HG02870 (cell line): ENCODE measurements at regions not wholly inside any gene's neighbourhood (a gene's known extent, or its start where the extent isn't known, plus 50 kb on each side); places are given as distances from the start of the nearest gene placed in this dataset.
"Not testable (repeated sequence)": the region's sequence is repeated elsewhere in the genome, so short reads cannot be mapped to it uniquely, and the experiment has no call there.

ENCODE experiments used
- ATAC-seq: cut with Tn5 transposase; IDR thresholded peaks from one replicate; pipeline ENCODE4 v1.9.1; 2021; ENCODE audit warnings: mild to moderate bottlenecking, moderate library complexity; ENCODE audit not compliant: unreplicated experiment

DNA sequence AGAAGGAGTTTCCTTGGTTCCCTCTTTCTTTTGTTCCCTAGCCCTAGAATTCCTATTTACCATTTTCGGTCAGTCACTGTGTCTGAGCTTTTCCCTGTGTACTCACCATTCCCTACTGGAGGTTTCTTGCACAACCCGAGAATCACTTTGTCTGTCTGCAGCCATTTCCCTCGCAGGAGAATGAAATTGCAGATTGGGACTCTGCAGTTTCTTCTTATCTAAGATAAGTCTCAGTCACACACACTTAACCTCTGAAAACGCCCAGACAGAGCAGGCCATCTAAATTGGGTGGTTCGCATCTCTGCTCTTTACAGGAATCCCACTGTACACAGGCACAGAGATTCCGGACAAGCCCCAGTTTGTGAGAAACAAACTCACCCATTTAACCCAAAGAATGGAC is 58.6 kb upstream of the CNTNAP2 start:
- ATAC-seq = no peak

DNA sequence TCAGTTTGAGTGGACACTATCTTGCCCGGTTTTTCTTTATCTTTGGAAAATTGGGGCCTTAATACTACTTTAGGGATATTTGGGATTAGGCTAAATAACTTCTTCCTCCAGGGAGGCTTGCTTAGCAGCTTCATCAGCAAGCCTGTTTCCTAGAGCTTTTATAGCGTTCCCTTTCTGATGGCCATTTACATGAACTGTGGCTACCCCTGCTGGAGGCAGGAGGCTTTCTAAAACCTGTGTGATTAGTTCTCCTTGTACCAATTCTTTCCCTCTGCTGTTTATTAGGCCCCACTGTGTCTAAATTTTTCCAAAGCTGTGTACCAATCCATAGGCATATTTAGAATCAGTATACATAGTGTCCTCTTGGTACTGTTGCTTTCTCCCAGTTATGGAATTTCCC is 61.7 kb upstream of the CNTNAP2 start:
- ATAC-seq = no peak

DNA sequence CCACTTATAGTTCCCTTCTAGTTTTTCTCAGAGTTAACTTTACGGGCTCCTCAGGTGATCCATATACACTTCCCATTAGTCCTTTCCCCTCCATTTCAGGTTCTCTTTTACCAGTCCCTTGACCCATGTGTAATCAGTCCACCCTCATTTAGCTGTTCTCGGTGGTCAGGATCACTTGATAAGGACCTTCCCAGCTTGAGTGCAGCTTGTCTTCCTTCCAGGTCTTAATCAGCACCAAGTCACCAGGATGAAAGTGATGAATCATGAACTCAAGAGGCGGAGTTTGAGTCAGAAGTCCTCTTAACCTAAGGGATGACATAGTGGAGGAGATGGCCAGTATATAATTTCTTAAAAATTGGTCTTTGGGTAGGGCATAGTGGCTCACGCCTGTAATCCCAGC is 63.1 kb upstream of the CNTNAP2 start:
- ATAC-seq = no peak

DNA sequence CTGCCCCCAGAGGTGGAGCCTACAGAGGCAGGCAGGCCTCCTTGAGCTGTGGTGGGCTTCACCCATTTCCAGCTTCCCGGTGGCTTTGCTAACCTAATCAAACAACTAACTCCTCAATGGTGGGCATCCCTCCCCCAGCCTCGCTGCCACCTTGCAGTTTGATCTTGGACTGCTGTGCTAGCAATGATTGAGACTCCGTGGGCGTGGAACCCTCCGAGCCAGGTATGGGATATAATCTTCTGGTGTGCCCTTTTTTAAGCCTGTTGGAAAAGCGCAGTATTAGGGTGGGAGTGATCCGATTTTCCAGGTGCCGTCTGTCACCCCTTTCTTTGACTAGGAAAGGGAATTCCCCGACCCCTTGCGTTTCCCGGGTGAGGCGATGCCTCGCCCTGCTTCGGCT is 73.3 kb upstream of the CNTNAP2 start:
- ATAC-seq = not testable (repeated sequence)

DNA sequence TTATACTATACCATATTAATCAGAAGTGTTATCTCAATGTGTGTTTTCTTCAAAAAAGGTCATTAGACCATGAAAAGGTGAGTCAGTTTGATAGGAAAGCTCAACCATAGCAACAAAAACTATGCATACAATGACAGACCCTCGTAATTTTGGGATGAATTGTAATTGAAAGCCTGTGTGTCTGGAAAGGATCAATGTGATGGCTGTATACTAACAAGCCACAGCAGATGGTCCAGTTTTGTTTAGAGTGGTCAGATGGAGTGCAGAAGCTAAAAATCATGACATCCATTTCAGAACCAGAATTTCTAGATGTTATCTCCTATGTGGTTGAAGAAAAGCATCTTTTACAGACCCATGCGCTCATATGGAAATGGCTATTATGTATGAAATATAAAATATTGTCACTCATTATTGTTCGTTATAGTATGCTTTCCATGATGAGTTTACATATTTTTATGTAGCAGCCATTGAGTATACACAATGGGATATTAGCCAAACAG is 88.3 kb upstream of the CNTNAP2 start:
- no peak for ATAC-seq

DNA sequence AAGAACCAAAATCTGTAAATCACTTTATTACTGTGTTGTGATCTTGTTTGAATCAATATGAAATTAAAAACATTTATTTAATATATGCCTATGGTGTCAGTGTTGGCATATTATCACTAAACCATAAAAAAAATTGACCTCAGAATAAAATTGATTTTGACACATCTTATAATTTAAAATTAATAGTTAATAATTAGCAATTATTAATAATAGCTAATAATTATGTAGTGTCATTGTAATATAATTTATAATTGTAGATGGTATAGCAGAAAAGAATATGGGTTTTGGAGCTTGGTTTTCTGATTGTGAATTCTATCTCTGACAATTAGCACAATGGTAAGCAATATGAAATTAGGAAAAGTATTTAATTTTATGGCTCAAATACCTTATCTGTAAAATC is 89.4 kb upstream of the CNTNAP2 start:
- no peak for ATAC-seq

DNA sequence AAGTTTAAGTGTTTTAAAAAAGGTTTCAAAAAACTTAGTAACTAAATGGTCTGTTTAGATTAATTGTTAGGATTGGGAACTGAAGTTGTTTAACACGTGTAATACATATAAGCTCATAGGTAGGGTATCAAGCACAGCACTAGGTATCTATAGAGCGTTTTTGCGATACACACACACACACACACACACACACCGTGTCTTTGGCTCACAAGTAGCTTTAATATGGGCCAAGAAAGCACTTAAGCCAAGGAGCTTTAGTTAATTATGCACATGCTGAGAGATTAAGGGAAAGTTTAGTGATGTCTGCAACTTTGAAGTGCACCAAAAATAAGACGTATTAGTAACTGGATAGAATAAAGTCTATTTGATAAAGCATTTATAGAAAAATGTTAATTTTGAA is 93.8 kb upstream of the CNTNAP2 start:
- no peak for ATAC-seq

DNA sequence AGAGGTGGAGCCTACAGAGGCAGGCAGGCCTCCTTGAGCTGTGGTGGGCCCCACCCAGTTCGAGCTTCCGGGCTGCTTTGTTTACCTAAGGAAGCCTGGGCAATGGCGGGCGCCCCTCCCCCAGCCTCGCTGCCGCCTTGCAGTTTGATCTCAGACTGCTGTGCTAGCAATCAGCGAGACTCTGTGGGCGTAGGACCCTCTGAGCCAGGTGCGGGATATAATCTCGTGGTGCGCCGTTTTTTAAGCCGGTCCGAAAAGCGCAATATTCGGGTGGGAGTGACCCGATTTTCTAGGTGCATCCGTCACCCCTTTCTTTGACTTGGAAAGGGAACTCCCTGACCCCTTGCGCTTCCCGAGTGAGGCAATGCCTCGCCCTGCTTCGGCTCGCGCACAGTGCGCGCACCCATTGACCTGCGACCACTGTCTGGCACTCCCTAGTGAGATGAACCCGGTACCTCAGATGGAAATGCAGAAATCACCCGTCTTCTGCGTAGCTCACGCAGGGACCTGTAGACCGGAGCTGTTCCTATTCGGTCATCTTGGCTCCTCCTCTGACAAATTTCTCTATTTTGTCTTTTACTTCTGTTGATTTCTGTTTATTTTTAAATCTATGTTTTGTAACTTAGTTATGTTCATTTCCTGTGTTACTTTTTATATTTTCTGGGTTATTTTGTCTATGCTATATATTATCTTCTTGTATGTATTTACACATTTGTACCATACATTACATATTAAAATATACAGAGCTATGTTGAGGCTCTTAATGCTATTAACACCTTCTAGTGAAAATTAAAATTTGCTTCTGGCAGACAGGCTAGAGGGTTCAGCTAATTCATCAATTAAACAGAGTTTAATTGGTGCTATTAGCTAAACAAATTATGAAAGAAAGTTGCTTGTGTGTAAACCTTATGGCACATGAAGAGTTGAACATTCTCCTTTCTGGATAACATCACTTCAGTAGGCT is 97.3 kb upstream of the CNTNAP2 start:
- ATAC-seq = not testable (repeated sequence)

DNA sequence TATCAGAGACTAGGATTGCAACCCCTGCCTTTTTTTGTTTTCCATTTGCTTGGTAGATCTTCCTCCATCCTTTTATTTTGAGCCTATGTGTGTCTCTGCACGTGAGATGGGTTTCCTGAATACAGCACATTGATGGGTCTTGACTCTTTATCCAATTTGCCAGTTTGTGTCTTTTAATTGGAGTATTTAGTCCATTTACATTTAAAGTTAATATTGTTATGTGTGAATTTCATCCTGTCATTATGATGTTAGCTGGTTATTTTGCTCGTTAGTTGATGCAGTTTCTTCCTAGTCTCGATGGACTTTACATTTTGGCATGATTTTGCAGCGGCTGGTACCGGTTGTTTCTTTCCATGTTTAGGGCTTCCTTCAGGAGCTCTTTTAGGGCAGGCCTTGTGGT is 99.2 kb upstream of the CNTNAP2 start:
- ATAC-seq = not testable (repeated sequence)

DNA sequence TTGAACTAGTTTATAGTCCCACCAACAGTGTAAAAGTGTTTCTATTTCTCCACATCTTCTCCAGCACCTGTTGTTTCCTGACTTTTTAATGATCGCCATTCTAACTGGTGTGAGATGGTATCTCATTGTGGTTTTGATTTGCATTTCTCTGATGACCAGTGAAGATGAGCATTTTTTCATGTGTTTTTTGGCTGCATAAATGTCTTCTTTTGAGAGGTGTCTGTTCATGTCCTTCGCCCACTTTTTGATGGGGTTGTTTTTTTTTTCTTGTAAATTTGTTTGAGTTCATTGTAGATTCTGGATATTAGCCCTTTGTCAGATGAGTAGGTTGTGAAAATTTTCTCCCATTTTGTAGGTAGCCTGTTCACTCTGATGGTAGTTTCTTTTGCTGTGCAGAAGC is 102.4 kb upstream of the CNTNAP2 start:
- ATAC-seq = not testable (repeated sequence)

DNA sequence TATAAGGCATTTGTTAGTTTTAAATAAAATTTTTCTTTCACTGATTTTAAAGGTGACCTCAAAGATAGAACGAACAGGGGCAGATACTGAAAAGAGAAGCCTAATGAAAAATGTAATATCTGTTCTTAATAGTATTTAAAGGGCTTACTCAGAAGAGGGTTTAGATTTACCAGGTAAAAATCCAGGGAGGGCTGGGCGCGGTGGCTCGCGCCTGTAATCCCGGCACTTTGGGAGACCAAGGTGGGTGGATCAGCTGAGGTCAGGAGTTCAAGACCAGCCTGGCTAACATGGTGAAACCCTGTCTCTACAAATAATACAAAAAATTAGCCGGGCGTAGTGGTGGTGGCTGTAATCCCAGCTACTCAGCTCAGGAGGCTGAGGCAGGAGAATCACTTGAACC is 108.3 kb upstream of the CNTNAP2 start:
- no peak for ATAC-seq

DNA sequence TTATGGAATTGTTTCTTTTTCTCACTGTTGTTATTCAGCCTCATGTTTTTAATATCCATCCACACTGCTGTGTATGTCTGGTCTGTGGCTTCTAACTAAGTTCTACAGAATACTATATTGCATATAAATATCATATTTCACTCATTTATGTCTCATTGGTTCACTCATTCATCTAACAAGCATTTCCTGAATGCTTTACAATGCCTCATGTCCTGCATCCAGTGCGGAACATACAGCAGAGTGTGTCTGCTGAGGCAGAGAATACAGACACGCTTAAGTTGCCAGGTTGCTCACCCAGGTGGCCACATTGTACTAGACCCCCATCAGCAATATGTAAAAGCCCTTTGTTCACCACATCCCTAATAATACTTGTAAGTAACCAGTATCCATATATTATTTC is 111.8 kb upstream of the CNTNAP2 start:
- no peak for ATAC-seq

DNA sequence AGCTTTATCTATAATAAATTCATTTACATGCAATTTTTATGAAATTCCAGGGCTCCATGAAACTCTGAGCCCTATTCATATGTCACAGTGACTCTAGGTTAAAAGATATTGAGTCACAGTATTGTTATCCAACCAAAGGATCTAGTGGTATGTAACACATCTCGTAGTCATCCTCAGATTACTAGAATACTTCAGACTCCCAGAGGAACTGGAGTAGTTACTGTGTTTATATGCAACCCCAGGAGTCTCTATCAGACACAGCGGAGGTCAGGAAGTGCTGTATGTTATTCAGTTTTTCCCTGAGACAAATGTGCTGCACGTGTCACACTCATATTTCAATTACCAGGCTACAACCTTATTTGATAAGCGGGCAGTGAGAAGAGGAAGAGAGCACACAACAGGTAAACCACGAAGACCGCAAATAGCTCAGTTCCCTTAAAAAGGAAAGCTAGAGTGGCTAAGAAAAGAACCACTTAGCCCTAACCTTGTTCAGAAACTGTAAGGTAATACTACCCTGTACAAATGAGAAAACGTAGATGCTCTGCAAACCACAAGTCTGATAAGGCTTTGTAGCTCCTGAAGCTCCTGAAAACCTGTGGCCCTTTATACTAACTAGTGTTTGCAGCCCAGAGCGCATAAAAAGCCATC is 114.0 kb upstream of the CNTNAP2 start:
- peak; percentile 96 for ATAC-seq

DNA sequence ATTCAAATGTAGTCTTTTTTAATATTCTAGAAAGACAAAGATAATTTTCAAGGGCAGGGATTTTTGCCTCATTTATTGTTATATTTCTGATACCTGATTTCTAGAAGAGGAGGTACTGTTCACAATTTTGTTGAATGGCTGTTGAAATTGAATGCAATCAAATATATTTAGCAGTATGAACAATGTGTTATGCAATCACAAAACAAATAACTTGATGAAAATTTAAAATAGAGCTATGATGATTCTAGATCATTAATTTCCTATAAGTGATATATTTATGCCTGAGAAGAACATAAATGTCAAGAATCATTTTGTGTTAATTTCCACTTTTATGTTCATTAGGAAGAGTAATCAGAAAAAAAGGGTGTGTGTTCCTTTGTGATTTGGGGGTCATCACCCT is 114.6 kb upstream of the CNTNAP2 start:
- no peak for ATAC-seq

DNA sequence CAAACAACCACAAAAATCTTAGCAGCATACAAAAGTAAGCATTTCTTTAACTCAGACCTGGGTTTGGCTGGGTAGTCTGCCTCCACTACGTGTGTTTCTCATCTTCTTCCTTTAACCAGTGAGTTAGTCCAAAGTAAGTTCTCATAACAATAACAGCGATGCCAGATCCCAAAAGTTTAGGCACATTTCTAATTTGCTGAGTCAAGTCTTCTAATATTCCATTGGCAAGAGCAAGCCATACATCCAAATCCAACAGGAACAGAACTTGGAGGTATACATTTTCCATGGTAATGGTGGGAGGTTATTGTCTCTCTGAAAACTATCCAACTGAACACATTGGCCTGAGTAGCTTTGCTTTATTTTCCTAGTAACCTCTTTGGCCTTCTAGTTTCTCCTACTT is 115.7 kb upstream of the CNTNAP2 start:
- ATAC-seq = no peak

DNA sequence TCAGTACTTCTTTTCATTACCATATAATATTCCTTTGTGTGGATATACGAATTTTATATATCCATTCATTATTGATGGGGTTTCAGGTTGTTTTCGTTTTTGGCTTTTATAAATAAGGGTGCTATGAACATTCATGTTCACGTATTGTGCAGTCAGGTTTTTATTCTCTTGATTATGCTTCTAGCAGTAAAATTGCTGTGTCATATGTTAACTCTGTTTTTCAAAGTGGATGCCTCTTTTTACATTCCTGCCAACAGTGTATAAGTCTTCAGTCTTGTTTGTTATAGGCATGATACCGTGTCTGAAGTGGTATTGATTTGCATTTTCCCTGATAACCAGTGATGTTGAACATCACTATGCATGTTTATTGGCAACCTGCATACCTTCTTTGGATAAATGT is 127.1 kb upstream of the CNTNAP2 start:
- no peak for ATAC-seq

DNA sequence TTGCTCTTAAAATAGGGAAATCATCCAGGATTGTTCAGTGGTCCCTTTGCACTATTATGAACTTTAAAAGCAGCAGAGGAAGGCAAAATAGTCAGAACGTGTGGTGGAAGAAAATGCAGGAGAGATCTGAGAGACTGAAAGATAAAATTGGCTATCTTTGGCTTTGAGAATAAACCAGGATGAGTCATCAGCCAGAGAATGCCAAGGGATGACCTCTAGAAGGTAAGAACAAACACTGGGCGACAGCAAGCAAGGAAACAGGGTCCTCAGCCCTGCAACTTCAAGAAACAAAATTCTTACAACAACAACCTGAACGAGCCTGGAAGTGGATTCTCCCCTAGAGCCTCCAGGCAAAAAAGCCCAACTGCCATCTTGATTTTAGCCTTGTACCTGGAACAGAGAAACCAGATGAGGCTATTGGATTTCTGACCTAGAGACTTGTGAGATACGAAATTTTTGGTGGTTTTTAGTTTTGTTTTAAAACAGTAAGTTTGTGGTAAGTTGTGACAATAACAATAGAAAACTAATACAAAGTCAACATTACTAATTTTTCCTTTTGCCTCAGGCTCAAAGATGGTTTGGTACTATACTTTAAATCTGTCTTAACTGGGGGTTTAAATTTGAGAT is 130.2 kb upstream of the CNTNAP2 start:
- no peak for ATAC-seq

DNA sequence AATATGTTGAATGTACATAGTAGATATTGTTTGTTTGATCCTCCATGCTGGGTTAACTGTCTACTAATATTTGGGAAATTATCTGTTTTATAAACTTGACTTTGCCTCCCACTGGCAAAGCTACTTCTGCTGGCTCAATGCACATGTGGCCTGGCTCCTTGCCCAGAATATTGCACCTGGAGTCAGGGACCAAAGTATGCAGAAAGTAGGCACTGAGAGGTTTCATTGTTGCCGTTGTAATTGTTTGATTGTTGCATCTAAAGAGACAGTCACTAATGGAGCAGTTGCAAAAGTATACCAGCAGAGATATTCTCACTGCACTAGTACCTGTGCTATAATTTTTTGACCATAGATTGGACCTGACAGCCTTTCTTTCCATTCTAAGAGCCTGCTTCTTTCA is 137.8 kb upstream of the CNTNAP2 start:
- no peak for ATAC-seq

DNA sequence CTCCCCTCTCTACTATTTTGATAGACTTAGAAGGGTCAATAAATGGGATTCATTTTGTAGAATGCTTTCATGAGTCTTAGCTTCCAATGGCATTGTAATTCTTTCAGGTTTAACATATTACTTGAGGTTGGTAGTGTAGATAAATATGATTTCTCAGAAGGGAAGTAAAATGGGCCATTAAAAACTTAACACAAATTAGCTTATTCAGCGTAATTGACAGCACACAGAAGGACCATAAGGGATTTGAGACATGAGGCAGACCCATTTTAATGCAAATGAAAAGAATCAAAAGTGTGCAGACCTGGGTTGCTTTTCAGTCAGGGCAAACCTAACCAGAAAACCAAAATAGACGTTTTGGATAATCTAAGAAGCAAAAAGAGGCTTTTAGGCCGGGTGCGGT is 156.6 kb upstream of the CNTNAP2 start:
- no peak for ATAC-seq

DNA sequence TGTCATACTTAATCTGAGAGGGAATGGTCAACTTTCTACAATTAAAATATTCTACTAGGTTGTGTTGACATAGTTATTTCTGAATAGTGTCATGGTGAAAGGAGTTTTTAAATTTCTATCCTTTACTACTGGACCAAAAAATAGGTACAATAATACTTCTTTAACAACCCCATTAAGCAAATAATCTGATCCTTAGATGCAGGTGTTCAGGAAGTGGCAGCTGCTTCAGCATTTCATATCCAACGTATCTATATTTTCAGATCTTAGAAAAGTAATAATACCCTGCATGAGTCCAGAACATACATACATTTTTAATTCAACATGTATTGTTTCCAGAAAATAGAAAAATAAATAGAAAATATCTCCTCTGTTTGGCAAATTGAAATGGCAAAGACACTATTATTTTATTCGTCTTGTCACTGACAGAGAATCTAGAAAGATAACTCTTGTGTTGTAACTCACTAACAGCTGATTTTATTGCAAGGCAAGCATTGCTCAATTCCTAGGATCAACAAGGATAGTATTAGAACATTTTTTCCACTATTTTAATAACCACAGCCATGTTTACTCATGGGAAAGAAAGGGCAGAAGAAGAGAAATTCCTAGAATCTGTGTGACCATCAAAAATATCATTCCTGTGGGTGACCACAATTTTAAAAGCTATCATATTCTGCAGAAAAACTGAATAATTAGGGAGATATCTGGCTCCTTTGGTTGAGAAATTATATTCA is 159.3 kb upstream of the CNTNAP2 start:
- ATAC-seq = no peak

DNA sequence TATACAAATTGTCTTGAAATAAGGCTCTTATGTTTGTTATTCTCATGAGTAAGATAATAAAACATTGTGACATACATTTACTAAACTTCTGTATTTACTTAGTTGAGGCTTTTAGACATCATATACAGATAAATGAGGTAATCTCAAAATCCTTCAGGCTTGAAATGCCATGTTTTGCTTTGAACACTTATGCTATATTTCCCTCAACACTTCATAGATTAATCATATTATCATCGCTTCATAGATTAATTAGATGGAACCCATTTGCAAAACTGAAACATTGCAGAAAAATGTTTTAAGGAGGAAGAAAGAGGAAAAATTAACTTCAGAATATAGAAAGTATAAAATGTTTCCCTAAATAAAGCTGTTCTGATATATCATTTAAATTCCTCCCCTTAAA is 165.0 kb upstream of the CNTNAP2 start:
- ATAC-seq = no peak
